Kidney (tissue), 13 donors: ENCODE measurements at regions not wholly inside any gene's neighbourhood (a gene's known extent, or its start where the extent isn't known, plus 50 kb on each side); places are given as distances from the start of the nearest gene placed in this dataset.

Source experiments
- DNase-seq, 5 donors: peaks; one replicate each; pipeline ENCODE4 v3.0.0-alpha.2; 2013 to 2020
- FAIRE-seq: peaks from 2 replicates; lab custom pipeline; 2012; peaks lifted over from hg19 to GRCh38; lab: Jason Lieb, UNC
- H3K27ac ChIP-seq, 2 donors: one replicate each; pipeline ENCODE4 v1.7.0; 2013; ENCODE audit warnings: low read depth in 2 of 2, low read length in 2 of 2, inconsistent platforms in 1 of 2
- H3K27me3 ChIP-seq: one replicate; pipeline ENCODE4 v1.7.1; 2013; ENCODE audit warnings: low read length, inconsistent platforms; ENCODE audit not compliant: control insufficient read depth, insufficient read depth
- H3K36me3 ChIP-seq, 3 donors: one replicate each; pipeline versions ENCODE4 v1.7.0 to v1.7.1; 2013; ENCODE audit warnings: low read length in 3 of 3, control low read depth in 1 of 3, inconsistent platforms in 1 of 3; ENCODE audit not compliant: insufficient read depth in 3 of 3, control insufficient read depth in 2 of 3
- H3K4me1 ChIP-seq, 3 donors: one replicate each; pipeline versions ENCODE4 v1.7.0 to v1.7.1; 2013; ENCODE audit warnings: low read length in 3 of 3, inconsistent platforms in 1 of 3, low read depth in 1 of 3; ENCODE audit not compliant: control insufficient read depth in 2 of 3, insufficient read depth in 2 of 3
- H3K4me3 ChIP-seq, 3 donors: one replicate each; pipeline versions ENCODE4 v1.7.0 to v1.8.1; 2013; ENCODE audit warnings: low read length in 3 of 3, control low read depth in 1 of 3, inconsistent platforms in 1 of 3
- H3K9ac ChIP-seq, 3 donors: one replicate each; pipeline versions ENCODE4 v1.7.0 to v1.7.1; 2013; ENCODE audit warnings: low read length in 3 of 3, control low read depth in 1 of 3, inconsistent platforms in 1 of 3
- H3K9me3 ChIP-seq, 3 donors: one replicate each; pipeline versions ENCODE4 v1.7.0 to v1.7.1; 2013; ENCODE audit warnings: low read length in 3 of 3, control low read depth in 1 of 3, inconsistent platforms in 1 of 3; ENCODE audit not compliant: control insufficient read depth in 2 of 3, insufficient read depth in 1 of 3
- CTCF ChIP-seq: IDR thresholded peaks from 3 replicates; pipeline ENCODE4 v1.5.1; 2012; ENCODE audit warnings: mild to moderate bottlenecking, moderate library complexity, borderline replicate concordance; ENCODE audit not compliant: insufficient read depth; ENCODE audit errors: extremely low read depth
- intact Hi-C: fragments of 100-400 bp; cut with DNase I; formaldehyde crosslinking; loops from one replicate; pipeline ENCODE4 v1.11.1; 2022
- donor health status: control.
- donor health status: control.
- donor health status: control.
- donor health status: control.
- donor health status: control.
- donor health status: DM: yes; HTN: yes; CAD: no.
- donor health status: Normal renal cell carcinoma (clear cell type).

DNA sequence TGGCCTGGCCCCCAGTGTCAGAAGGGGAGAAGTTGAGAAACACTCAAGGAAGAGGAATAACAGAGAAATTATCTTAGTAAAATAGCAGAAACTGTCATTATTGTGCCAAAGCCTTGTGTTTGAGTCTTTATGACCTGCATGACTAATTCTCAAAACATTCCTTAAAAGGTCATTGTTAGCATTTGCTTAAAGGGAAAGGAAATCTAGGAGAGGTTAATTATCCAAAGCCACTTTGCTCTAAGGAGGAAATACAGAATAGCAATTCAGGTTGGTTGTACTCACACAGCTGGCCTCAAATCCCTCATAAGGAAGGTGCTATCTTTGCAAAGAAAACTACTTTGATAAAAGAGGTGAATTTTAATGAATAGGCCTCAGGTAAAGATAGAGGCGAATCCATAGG is 516.7 kb downstream of the CBLN4 start:
- TF ChIP-seq CTCF = no peak

DNA sequence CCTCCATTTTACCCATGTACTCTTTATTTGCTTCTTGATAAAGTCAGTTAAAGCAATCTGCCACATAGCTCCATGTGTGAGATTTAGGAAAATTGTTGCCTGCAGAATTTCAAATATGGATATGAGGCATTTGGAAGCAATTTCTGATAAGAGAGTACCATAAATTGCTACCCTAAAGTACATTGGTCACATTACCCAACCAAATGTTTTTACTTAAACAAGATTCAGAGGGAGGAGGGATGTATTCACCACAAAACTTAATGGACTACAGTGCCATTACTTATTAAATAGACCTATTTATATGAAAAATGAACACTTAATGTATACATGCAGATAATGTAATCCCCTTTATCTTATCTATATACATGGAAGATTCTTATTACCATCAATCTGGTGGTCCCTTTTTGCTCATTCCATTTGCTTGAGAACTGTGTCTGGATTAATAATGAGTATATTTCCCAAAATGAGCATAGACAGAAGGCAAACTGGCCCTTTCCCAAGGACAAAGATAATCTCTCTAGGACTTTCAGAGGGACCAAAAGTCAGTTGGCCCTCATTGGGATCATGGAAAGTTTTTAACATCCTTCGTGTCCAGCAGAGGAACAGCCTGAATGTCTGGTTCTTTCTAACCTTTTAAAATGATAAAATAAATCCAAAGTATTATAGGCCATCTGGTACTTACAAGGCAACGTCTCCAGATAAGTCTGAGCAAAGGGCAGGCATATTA is 526.4 kb downstream of the CBLN4 start:
- Histone ChIP-seq H3K27ac (no peak overlapping the region), H3K36me3 (no peaks in the 10 kb centered on the region), H3K4me1 (no peaks in the 10 kb centered on the region), H3K27me3 (no peaks in the 10 kb centered on the region), H3K9ac (no peak overlapping the region), H3K4me3 (no peak overlapping the region), H3K9me3 (no peaks in the 10 kb centered on the region)
- intact Hi-C loops = no loop called here
- no peak for TF ChIP-seq CTCF
- FAIRE-seq (no peak), DNase-seq (no peak)

More for the DNA sequence above, 516.7 kb downstream of the CBLN4 start:
- H3K4me3 ChIP-seq = no peak overlapping the region
- intact Hi-C loops = no loop called here
- H3K9me3 ChIP-seq = no peaks in the 10 kb centered on the region
- H3K27ac ChIP-seq = no peak overlapping the region
- DNase-seq (no peak), FAIRE-seq (no peak)
- no peaks in the 10 kb centered on the region for H3K36me3 ChIP-seq
- H3K9ac ChIP-seq = no peak overlapping the region
- no peaks in the 10 kb centered on the region for H3K4me1 ChIP-seq
- no peaks in the 10 kb centered on the region for H3K27me3 ChIP-seq

DNA sequence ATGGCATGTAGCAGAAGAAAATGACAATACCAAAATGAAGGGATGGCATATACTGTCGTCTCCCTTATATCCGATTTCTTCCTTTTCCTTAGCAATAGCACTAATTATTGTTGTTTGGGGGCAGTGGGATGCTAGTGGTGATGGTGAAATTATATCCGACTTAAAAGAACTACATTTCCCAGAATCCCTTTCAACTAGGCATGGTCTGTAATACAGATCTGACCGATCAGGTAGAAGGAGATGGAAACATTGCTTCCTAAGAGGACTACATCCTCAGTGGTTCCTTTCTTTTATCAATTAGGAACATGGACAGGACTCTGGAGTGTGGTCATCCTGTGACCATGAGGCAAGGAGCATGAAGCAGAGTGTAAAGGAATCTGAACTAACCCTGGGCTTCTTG is 532.6 kb downstream of the CBLN4 start:
- FAIRE-seq (no peak), DNase-seq (no peak)
- Histone ChIP-seq H3K9ac (no peak overlapping the region), H3K9me3 (no peaks in the 10 kb centered on the region), H3K27ac (no peak overlapping the region), H3K27me3 (no peaks in the 10 kb centered on the region), H3K4me1 (no peaks in the 10 kb centered on the region), H3K36me3 (no peaks in the 10 kb centered on the region), H3K4me3 (no peak overlapping the region)
- intact Hi-C loops = no loop called here
- TF ChIP-seq CTCF = no peak
